Natural killer cell (primary cell): ENCODE measurements at regions not wholly inside any gene's neighbourhood (a gene's known extent, or its start where the extent isn't known, plus 50 kb on each side); places are given as distances from the start of the nearest gene placed in this dataset.

Experiments used
- ATAC-seq, 3 donors: fragments of 150-1000 bp in 2 of 3; fragments of 200-7000 bp in 1 of 3; cut with Tn5 transposase; 1 replicate in 1 of 3; 2 replicates in 2 of 3; pipeline ENCODE4 v1.10.0; 2021; ENCODE audit warnings: mild to moderate bottlenecking in 2 of 3, moderate library complexity in 2 of 3
- DNase-seq, 2 donors: peaks; one replicate each; pipeline versions ENCODE4 v3.0.0 to v3.0.0-alpha.2; 2013 to 2021; ENCODE audit warnings: mixed read lengths in 1 of 2
- H3K27ac ChIP-seq: one replicate; pipeline ENCODE4 v1.5.1; 2013; ENCODE audit warnings: mild to moderate bottlenecking, low read length
- H3K27me3 ChIP-seq: one replicate; pipeline ENCODE4 v1.6.1; 2013; ENCODE audit warnings: low read length; ENCODE audit not compliant: control insufficient read depth, insufficient read depth
- H3K36me3 ChIP-seq: one replicate; pipeline ENCODE4 v1.6.1; 2013; ENCODE audit warnings: low read length; ENCODE audit not compliant: control insufficient read depth, insufficient read depth
- H3K4me1 ChIP-seq: one replicate; pipeline ENCODE4 v1.6.1; 2013; ENCODE audit warnings: low read length; ENCODE audit not compliant: control insufficient read depth, insufficient read depth
- H3K4me3 ChIP-seq: one replicate; pipeline ENCODE4 v1.5.1; 2013; ENCODE audit warnings: low read length
- H3K9me3 ChIP-seq: one replicate; pipeline ENCODE4 v1.6.1; 2013; ENCODE audit warnings: low read length; ENCODE audit not compliant: control insufficient read depth, insufficient read depth
- H3K27ac Mint-ChIP-seq, 2 donors: one replicate each; pipeline ENCODE4 v1.8.0; 2022; ENCODE audit warnings: mild to moderate bottlenecking in 2 of 2, mixed read lengths in 2 of 2, moderate library complexity in 1 of 2
- H3K27me3 Mint-ChIP-seq, 2 donors: one replicate each; pipeline ENCODE4 v1.8.0; 2022; ENCODE audit warnings: low read depth in 2 of 2, mixed read lengths in 2 of 2
- H3K36me3 Mint-ChIP-seq: one replicate; pipeline ENCODE4 v1.8.0; 2022; ENCODE audit warnings: mixed read lengths
- H3K4me1 Mint-ChIP-seq, 2 donors: one replicate each; pipeline ENCODE4 v1.8.0; 2022; ENCODE audit warnings: mixed read lengths in 2 of 2
- H3K4me3 Mint-ChIP-seq: one replicate; pipeline ENCODE4 v1.8.0; 2022; ENCODE audit warnings: mild to moderate bottlenecking, moderate library complexity, mixed read lengths
- H3K9me3 Mint-ChIP-seq, 2 donors: one replicate each; pipeline ENCODE4 v1.8.0; 2022; ENCODE audit warnings: mixed read lengths in 2 of 2
- CTCF ChIP-seq: fragments of 200-600 bp; IDR thresholded peaks from one replicate; pipeline ENCODE4 v1.8.0; 2022; ENCODE audit warnings: antibody characterized with exemption
- WGBS: methylation state at CpG from one replicate; pipeline ENCODE4 v1.1.7; 2013; ENCODE audit warnings: missing lambda C conversion rate; ENCODE audit not compliant: insufficient coverage; 5-methylcytosine and 5-hydroxymethylcytosine counted together
- intact Hi-C: fragments of 100-400 bp; cut with micrococcal nuclease; formaldehyde crosslinking; loops from one replicate; pipeline ENCODE4 v1.14.2; 2022

GRCh38 chr13:80688593-80688992 lies 347.7 kb upstream of the SPRY2 start:
- H3K36me3 ChIP-seq: no peaks in the 10 kb centered on the region
- DNase-seq (no peak), ATAC-seq (no peak)
- no peak overlapping the region for H3K4me3 Mint-ChIP-seq
- TF ChIP-seq CTCF: no peak
- no peak overlapping the region for H3K27ac Mint-ChIP-seq
- no peaks in the 10 kb centered on the region for H3K27me3 ChIP-seq
- H3K4me3 ChIP-seq: no peak overlapping the region
- no peaks in the 10 kb centered on the region for H3K4me1 ChIP-seq
- H3K9me3 Mint-ChIP-seq: peaks cover 4 to 16% of the 10 kb centered on the region in 2 donors
- H3K27me3 Mint-ChIP-seq: peaks cover 3 to 5% of the 10 kb centered on the region in 2 donors
- intact Hi-C loops: no loop called here
- peaks cover 9% of the 10 kb centered on the region for H3K36me3 Mint-ChIP-seq
- H3K4me1 Mint-ChIP-seq: no peaks in the 10 kb centered on the region
- H3K9me3 ChIP-seq: peaks cover 6% of the 10 kb centered on the region
- H3K27ac ChIP-seq: no peak overlapping the region

GRCh38 chr13:80685942-80686341 lies 345.0 kb upstream of the SPRY2 start:
- H3K9me3 ChIP-seq: peaks cover 6% of the 10 kb centered on the region
- no peak overlapping the region for H3K4me3 ChIP-seq
- no peaks in the 10 kb centered on the region for H3K27me3 ChIP-seq
- H3K27ac ChIP-seq: no peak overlapping the region
- ATAC-seq (no peak), DNase-seq (no peak)
- Mint-ChIP-seq H3K27ac (no peak overlapping the region), H3K4me3 (no peak overlapping the region), H3K36me3 (peaks cover 6% of the 10 kb centered on the region), H3K9me3 (peaks cover 0 to 6% of the 10 kb centered on the region in 2 donors), H3K4me1 (peaks cover 6 to 8% of the 10 kb centered on the region in 2 donors), H3K27me3 (peaks cover 4 to 5% of the 10 kb centered on the region in 2 donors)
- no peak for TF ChIP-seq CTCF
- intact Hi-C loops: no loop called here
- no CpG with 5 or more reads among the region's 1 CpG for WGBS
- H3K4me1 ChIP-seq: no peaks in the 10 kb centered on the region
- no peaks in the 10 kb centered on the region for H3K36me3 ChIP-seq

GRCh38 chr13:80684217-80684991 lies 343.5 kb upstream of the SPRY2 start:
- intact Hi-C loops: no loop called here
- Histone ChIP-seq H3K27ac (no peak overlapping the region), H3K4me1 (no peaks in the 10 kb centered on the region), H3K9me3 (peaks cover 6% of the 10 kb centered on the region), H3K4me3 (no peak overlapping the region), H3K36me3 (no peaks in the 10 kb centered on the region), H3K27me3 (no peaks in the 10 kb centered on the region)
- H3K36me3 Mint-ChIP-seq: no peaks in the 10 kb centered on the region
- no peak overlapping the region for H3K27ac Mint-ChIP-seq
- H3K27me3 Mint-ChIP-seq: peaks cover 4 to 5% of the 10 kb centered on the region in 2 donors
- ATAC-seq (no peak), DNase-seq (no peak)
- H3K4me1 Mint-ChIP-seq: peaks cover 6 to 8% of the 10 kb centered on the region in 2 donors
- WGBS: 81% methylated on average over 2 of the region's 2 CpGs
- H3K4me3 Mint-ChIP-seq: no peak overlapping the region
- H3K9me3 Mint-ChIP-seq: peaks cover 0 to 2% of the 10 kb centered on the region in 2 donors
- TF ChIP-seq CTCF: no peak
